B cell (primary cell): ENCODE measurements at regions not wholly inside any gene's neighbourhood (a gene's known extent, or its start where the extent isn't known, plus 50 kb on each side); places are given as distances from the start of the nearest gene placed in this dataset.

Source experiments
- ATAC-seq: fragments of 200-7000 bp; cut with Tn5 transposase; one replicate; pipeline ENCODE4 v1.10.0; 2021; ENCODE audit warnings: low read depth, mild to moderate bottlenecking, moderate number of reproducible peaks, moderate library complexity
- CTCF ChIA-PET: fragments of 350-600 bp; sonication (Branson Sonifier 250); formaldehyde crosslinking; loops from one replicate; lab custom pipeline; 2021; ENCODE audit warnings: antibody characterized with exemption, inconsistent platforms; lab: Charles Lee
- POLR2A ChIA-PET: fragments of 350-600 bp; sonication (Branson Sonifier 250); formaldehyde crosslinking; loops from one replicate; lab custom pipeline; 2021; ENCODE audit warnings: antibody characterized with exemption; lab: Charles Lee
- DNase-seq: peaks from one replicate; pipeline ENCODE4 v3.0.0; 2013
- H2AFZ ChIP-seq: 2 replicates; pipeline ENCODE4 v1.6.1; 2012; ENCODE audit warnings: mild to moderate bottlenecking, low read depth, low read length; ENCODE audit not compliant: insufficient read depth, poor library complexity, severe bottlenecking
- H3K27ac ChIP-seq, 2 donors: 1 replicate in 1 of 2; 2 replicates in 1 of 2; pipeline ENCODE4 v1.5.1; 2012 to 2013; ENCODE audit warnings: low read length in 2 of 2, mild to moderate bottlenecking in 2 of 2, moderate library complexity in 1 of 2
- H3K27me3 ChIP-seq, 4 experiments: fragments of 200-600 bp in 1 of 4; sonication (generic) in 1 of 4; replicated peaks in 1 of 4; 1 replicate in 2 of 4; 2 replicates in 2 of 4; pipeline versions ENCODE4 v1.6.1 to v1.7.0; 2013 to 2016; ENCODE audit warnings: low read length in 3 of 4, mild to moderate bottlenecking in 2 of 4, mixed read lengths in 1 of 4, moderate library complexity in 1 of 4; ENCODE audit not compliant: insufficient read depth in 4 of 4, control insufficient read depth in 3 of 4; ENCODE audit errors: control extremely low read depth in 1 of 4
- H3K36me3 ChIP-seq, 2 experiments: replicated peaks in 1 of 2; 1 replicate in 1 of 2; 2 replicates in 1 of 2; pipeline versions ENCODE4 v1.6.1 to v1.7.1; 2013; ENCODE audit warnings: low read length in 1 of 2; ENCODE audit not compliant: insufficient read depth in 2 of 2, control insufficient read depth in 1 of 2; ENCODE audit errors: control extremely low read depth in 1 of 2, extremely low read depth in 1 of 2
- H3K4me1 ChIP-seq, 2 donors: fragments of 200-600 bp in 1 of 2; sonication (generic) in 1 of 2; 1 replicate in 1 of 2; 2 replicates in 1 of 2; pipeline versions ENCODE4 v1.5.1 to v1.6.1; 2013 to 2017; ENCODE audit warnings: low read length in 2 of 2; ENCODE audit not compliant: control insufficient read depth in 2 of 2, insufficient read depth in 2 of 2
- H3K4me2 ChIP-seq: replicated peaks from 2 replicates; pipeline ENCODE3; 2012; ENCODE audit warnings: mild to moderate bottlenecking, low read depth, low read length; ENCODE audit not compliant: poor library complexity, severe bottlenecking
- H3K4me3 ChIP-seq, 5 experiments: fragments of 200-600 bp in 1 of 5; sonication (generic) in 1 of 5; 1 replicate in 3 of 5; 2 replicates in 2 of 5; pipeline versions ENCODE4 v1.5.1 to v1.7.0; 2011 to 2016; ENCODE audit warnings: low read length in 4 of 5, mild to moderate bottlenecking in 4 of 5, low read depth in 2 of 5, control low read depth in 1 of 5, moderate library complexity in 1 of 5; ENCODE audit not compliant: insufficient read depth in 1 of 5; ENCODE audit errors: control extremely low read depth in 1 of 5, extremely low read depth in 1 of 5
- H3K79me2 ChIP-seq: fragments of 200-600 bp; sonication (generic); one replicate; pipeline ENCODE4 v1.6.0; 2016; ENCODE audit warnings: low read length; ENCODE audit not compliant: control insufficient read depth, insufficient read depth
- H3K9ac ChIP-seq: fragments of 200-600 bp; sonication (generic); 2 replicates; pipeline ENCODE4 v1.6.1; 2017; ENCODE audit warnings: mild to moderate bottlenecking, low read length, moderate library complexity
- H3K9me3 ChIP-seq, 3 donors: one replicate each; pipeline versions ENCODE4 v1.6.1 to v1.7.1; 2013; ENCODE audit warnings: low read length in 2 of 3; ENCODE audit not compliant: control insufficient read depth in 2 of 3, insufficient read depth in 1 of 3; ENCODE audit errors: control extremely low read depth in 1 of 3
- H4K20me1 ChIP-seq: 2 replicates; pipeline ENCODE4 v1.6.0; 2012; ENCODE audit warnings: mild to moderate bottlenecking, low read length; ENCODE audit not compliant: insufficient read depth, control insufficient read depth, poor library complexity, severe bottlenecking
- H3K27ac Mint-ChIP-seq: one replicate; pipeline ENCODE4 v1.8.0; 2021; ENCODE audit warnings: mixed read lengths
- H3K27me3 Mint-ChIP-seq: one replicate; pipeline ENCODE4 v1.8.0; 2021; ENCODE audit warnings: mixed read lengths
- H3K4me1 Mint-ChIP-seq: one replicate; pipeline ENCODE4 v1.8.0; 2021; ENCODE audit warnings: mixed read lengths
- H3K4me3 Mint-ChIP-seq: one replicate; pipeline ENCODE4 v1.8.0; 2021; ENCODE audit warnings: mixed read lengths
- H3K9me3 Mint-ChIP-seq: one replicate; pipeline ENCODE4 v1.8.0; 2022; ENCODE audit warnings: mixed read lengths; ENCODE audit not compliant: insufficient read depth
- CTCF ChIP-seq: fragments of 200-600 bp; IDR thresholded peaks from one replicate; pipeline ENCODE4 v1.8.0; 2022; ENCODE audit warnings: antibody characterized with exemption, mild to moderate bottlenecking
- EZH2 ChIP-seq: IDR thresholded peaks from 2 replicates; pipeline ENCODE4 v1.6.1; 2012; ENCODE audit warnings: borderline replicate concordance, low read depth, mild to moderate bottlenecking, moderate library complexity, low read length; ENCODE audit not compliant: insufficient read depth, poor library complexity, severe bottlenecking
- WGBS: methylation state at CpG from one replicate; pipeline ENCODE4 v1.1.5; 2013; ENCODE audit warnings: missing lambda C conversion rate; ENCODE audit not compliant: insufficient coverage; 5-methylcytosine and 5-hydroxymethylcytosine counted together
- intact Hi-C: fragments of 100-400 bp; cut with micrococcal nuclease; formaldehyde crosslinking; loops from one replicate; pipeline ENCODE4 v1.10.0; 2022

- no peak for ATAC-seq
- CTCF ChIA-PET = interaction anchor here (0.7 kb wide), 1 partner anchor 40 kb away, joined by 4 read pairs; no protein-coding TSS in a partner anchor
- Histone ChIP-seq H3K4me1 (no peaks in the 10 kb centered on the region), H3K27me3 (no peaks in the 10 kb centered on the region), H3K79me2 (no peaks in the 10 kb centered on the region), H4K20me1 (no peaks in the 10 kb centered on the region), H2AFZ (no peak overlapping the region), H3K9me3 (peaks cover 0 to 8% (median 0%) of the 10 kb centered on the region in 3 donors), H3K36me3 (no peaks in the 10 kb centered on the region), H3K4me3 (no peak overlapping the region), H3K27ac (no peak overlapping the region), H3K9ac (no peak overlapping the region), H3K4me2 (no peak overlapping the region)
- TF ChIP-seq EZH2 (no peak), CTCF (no peak)
- WGBS = no CpG with 5 or more reads among the region's 3 CpGs
- no peaks in the 10 kb centered on the region for H3K27me3 Mint-ChIP-seq
- intact Hi-C loops = no loop called here
- no peaks in the 10 kb centered on the region for H3K4me1 Mint-ChIP-seq
- H3K9me3 Mint-ChIP-seq = peaks cover 12% of the 10 kb centered on the region
- DNase-seq = no peak
- no peak overlapping the region for H3K27ac Mint-ChIP-seq
- H3K4me3 Mint-ChIP-seq = no peak overlapping the region
- POLR2A ChIA-PET = no interaction called here
These were observed 525.1 kb upstream of the FBXO33 start for GRCh38 chr14:39957290-39957689.

- Histone ChIP-seq H3K4me2 (no peak overlapping the region), H3K9ac (no peak overlapping the region), H3K9me3 (peaks cover 0 to 8% (median 0%) of the 10 kb centered on the region in 3 donors), H3K4me3 (no peak overlapping the region), H3K79me2 (no peaks in the 10 kb centered on the region), H3K27ac (no peak overlapping the region), H3K27me3 (no peaks in the 10 kb centered on the region), H2AFZ (no peak overlapping the region), H4K20me1 (no peaks in the 10 kb centered on the region), H3K36me3 (no peaks in the 10 kb centered on the region), H3K4me1 (no peaks in the 10 kb centered on the region)
- Mint-ChIP-seq H3K4me3 (no peak overlapping the region), H3K27ac (no peak overlapping the region), H3K4me1 (no peaks in the 10 kb centered on the region), H3K9me3 (peaks cover 10% of the 10 kb centered on the region), H3K27me3 (no peaks in the 10 kb centered on the region)
- intact Hi-C loops = no loop called here
- ChIA-PET CTCF (no interaction called here), POLR2A (no interaction called here)
- DNase-seq (no peak), ATAC-seq (no peak)
- TF ChIP-seq CTCF (no peak), EZH2 (no peak)
- WGBS = 100% methylated on average over 3 of the region's 4 CpGs
These were observed 524.1 kb upstream of the FBXO33 start for GRCh38 chr14:39956372-39956771.
